ENCODE measurements at regions not wholly inside any gene's neighbourhood (a gene's known extent, or its start where the extent isn't known, plus 50 kb on each side); places are given as distances from the start of the nearest gene placed in this dataset.
"Not testable (repeated sequence)": the region's sequence is repeated elsewhere in the genome, so short reads cannot be mapped to it uniquely, and the experiment has no call there.

- TF ChIP-seq CTBP1 (IDR thresholded peaks at IDR 0.05; ENCODE audit: borderline replicate concordance); ARNT (IDR thresholded peaks at IDR 0.05); BHLHE40 (IDR thresholded peaks at IDR 0.05; ENCODE audit: borderline replicate concordance); FOXK2 (IDR thresholded peaks at IDR 0.05); ZNF384 (IDR thresholded peaks at IDR 0.05); TARDBP (IDR thresholded peaks at IDR 0.05); ELF4 (IDR thresholded peaks at IDR 0.05); FOXM1 (IDR thresholded peaks at IDR 0.05; ENCODE audit: borderline replicate concordance); SUZ12 (IDR thresholded peaks at IDR 0.05); LEF1 (IDR thresholded peaks at IDR 0.05; ENCODE audit: borderline replicate concordance); NFRKB (IDR thresholded peaks at IDR 0.05); SP1 (IDR thresholded peaks at IDR 0.05): not testable (repeated sequence)
- TF ChIP-seq, protein P1, sequence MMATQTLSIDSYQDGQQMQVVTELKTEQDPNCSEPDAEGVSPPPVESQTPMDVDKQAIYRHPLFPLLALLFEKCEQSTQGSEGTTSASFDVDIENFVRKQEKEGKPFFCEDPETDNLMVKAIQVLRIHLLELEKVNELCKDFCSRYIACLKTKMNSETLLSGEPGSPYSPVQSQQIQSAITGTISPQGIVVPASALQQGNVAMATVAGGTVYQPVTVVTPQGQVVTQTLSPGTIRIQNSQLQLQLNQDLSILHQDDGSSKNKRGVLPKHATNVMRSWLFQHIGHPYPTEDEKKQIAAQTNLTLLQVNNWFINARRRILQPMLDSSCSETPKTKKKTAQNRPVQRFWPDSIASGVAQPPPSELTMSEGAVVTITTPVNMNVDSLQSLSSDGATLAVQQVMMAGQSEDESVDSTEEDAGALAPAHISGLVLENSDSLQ (IDR thresholded peaks at IDR 0.05), result not testable (repeated sequence)
Observed at GRCh38 chr16:32474365-32474764, 201.6 kb downstream of the TP53TG3 start.

Measured in HEK293T (cell line).